Vagina (tissue), 2 donors: ENCODE measurements at regions not wholly inside any gene's neighbourhood (a gene's known extent, or its start where the extent isn't known, plus 50 kb on each side); places are given as distances from the start of the nearest gene placed in this dataset.

ENCODE experiments used
- DNase-seq, 2 donors: peaks; one replicate each; pipeline ENCODE4 v3.0.0-alpha.2; 2017; ENCODE audit errors: extremely low spot score in 2 of 2
- H3K27ac ChIP-seq: fragments of 200-600 bp; sonication (generic); one replicate; pipeline ENCODE4 v1.5.1; 2019
- H3K27me3 ChIP-seq: fragments of 200-600 bp; sonication (generic); one replicate; pipeline ENCODE4 v1.5.1; 2019
- H3K36me3 ChIP-seq, 2 donors: fragments of 200-600 bp; sonication (generic); one replicate each; pipeline ENCODE4 v1.5.1; 2017 to 2019
- H3K4me1 ChIP-seq: fragments of 200-600 bp; sonication (generic); one replicate; pipeline ENCODE4 v1.5.1; 2019
- H3K4me3 ChIP-seq, 2 donors: fragments of 200-600 bp; sonication (generic); 1 replicate in 1 of 2; 2 replicates in 1 of 2; pipeline ENCODE4 v1.5.1; 2016 to 2019
- H3K9me3 ChIP-seq: fragments of 200-600 bp; sonication (generic); one replicate; pipeline ENCODE4 v1.5.1; 2019
- CTCF ChIP-seq, 3 experiments: fragments of 450-650 bp in 2 of 3; fragments of 200-600 bp in 1 of 3; sonication (generic) in 1 of 3; IDR thresholded peaks; one replicate each; pipeline ENCODE4 v1.5.1; 2017 to 2019; ENCODE audit warnings: antibody characterized with exemption in 3 of 3, mild to moderate bottlenecking in 2 of 3, moderate library complexity in 2 of 3
- POLR2A ChIP-seq, 2 donors: fragments of 450-650 bp; IDR thresholded peaks; one replicate each; pipeline ENCODE4 v1.6.1; 2017; ENCODE audit warnings: antibody characterized with exemption in 2 of 2, mild to moderate bottlenecking in 2 of 2, moderate library complexity in 2 of 2
- POLR2AphosphoS5 ChIP-seq, 2 donors: sonication (generic); formaldehyde crosslinking; IDR thresholded peaks; one replicate each; pipeline ENCODE4 v1.9.0; 2017; ENCODE audit warnings: antibody characterized with exemption in 2 of 2, mild to moderate bottlenecking in 2 of 2, low read depth in 1 of 2; ENCODE audit not compliant: insufficient read depth in 1 of 2
- intact Hi-C: fragments of 100-400 bp; cut with DNase I; formaldehyde crosslinking; loops from one replicate; pipeline ENCODE4 v1.15.1; 2023

GRCh38 chr22:47257976-47258375 lies 495.5 kb downstream of the TBC1D22A start:
- Histone ChIP-seq H3K27me3 (no peaks in the 10 kb centered on the region), H3K4me3 (no peak overlapping the region), H3K4me1 (no peaks in the 10 kb centered on the region), H3K9me3 (peaks cover 8% of the 10 kb centered on the region), H3K36me3 (no peaks in the 10 kb centered on the region), H3K27ac (no peak overlapping the region)
- no peak for TF ChIP-seq CTCF (IDR thresholded peaks at IDR 0.05)
- no peak for TF ChIP-seq POLR2A (IDR thresholded peaks at IDR 0.05)
- TF ChIP-seq POLR2AphosphoS5 (IDR thresholded peaks at IDR 0.05; ENCODE audit: insufficient read depth in 1 of 2, low read depth in 1 of 2), result no peak
- peak in 1 of 2 donors; percentile 40 for DNase-seq
- intact Hi-C loops, result no loop called here

GRCh38 chr22:47257566-47257965 lies 495.1 kb downstream of the TBC1D22A start:
- Histone ChIP-seq H3K27ac (no peak overlapping the region), H3K27me3 (no peaks in the 10 kb centered on the region), H3K4me3 (no peak overlapping the region), H3K36me3 (no peaks in the 10 kb centered on the region), H3K9me3 (peaks cover 8% of the 10 kb centered on the region), H3K4me1 (no peaks in the 10 kb centered on the region)
- intact Hi-C loops, result no loop called here
- TF ChIP-seq CTCF (IDR thresholded peaks at IDR 0.05) (no peak), POLR2A (IDR thresholded peaks at IDR 0.05) (no peak), POLR2AphosphoS5 (IDR thresholded peaks at IDR 0.05; ENCODE audit: insufficient read depth in 1 of 2, low read depth in 1 of 2) (no peak)
- DNase-seq, result peak in 1 of 2 donors; percentile 93

GRCh38 chr22:47251911-47252310 lies 489.5 kb downstream of the TBC1D22A start:
- H3K36me3 ChIP-seq, result no peaks in the 10 kb centered on the region
- no peak overlapping the region for H3K27ac ChIP-seq
- H3K4me3 ChIP-seq, result no peak overlapping the region
- H3K4me1 ChIP-seq, result no peaks in the 10 kb centered on the region
- intact Hi-C loops, result no loop called here
- DNase-seq, result peak; percentile 77 to 81
- H3K27me3 ChIP-seq, result no peaks in the 10 kb centered on the region
- TF ChIP-seq CTCF (IDR thresholded peaks at IDR 0.05), result no peak
- no peak for TF ChIP-seq POLR2A (IDR thresholded peaks at IDR 0.05)
- no peak for TF ChIP-seq POLR2AphosphoS5 (IDR thresholded peaks at IDR 0.05; ENCODE audit: insufficient read depth in 1 of 2, low read depth in 1 of 2)
- H3K9me3 ChIP-seq, result peaks cover 8% of the 10 kb centered on the region

GRCh38 chr22:47250995-47251765 lies 488.7 kb downstream of the TBC1D22A start:
- Histone ChIP-seq H3K27ac (no peak overlapping the region), H3K4me3 (no peak overlapping the region), H3K9me3 (peaks cover 8% of the 10 kb centered on the region), H3K36me3 (no peaks in the 10 kb centered on the region), H3K27me3 (no peaks in the 10 kb centered on the region), H3K4me1 (no peaks in the 10 kb centered on the region)
- DNase-seq, result peak; percentile 49 to 93
- intact Hi-C loops, result no loop called here
- TF ChIP-seq CTCF (IDR thresholded peaks at IDR 0.05), result no peak
- no peak for TF ChIP-seq POLR2A (IDR thresholded peaks at IDR 0.05)
- TF ChIP-seq POLR2AphosphoS5 (IDR thresholded peaks at IDR 0.05; ENCODE audit: insufficient read depth in 1 of 2, low read depth in 1 of 2), result no peak

- no peak overlapping the region for H3K27ac ChIP-seq
- DNase-seq, result peak in 1 of 2 donors; percentile 74
- no peaks in the 10 kb centered on the region for H3K27me3 ChIP-seq
- peaks cover 8% of the 10 kb centered on the region for H3K9me3 ChIP-seq
- H3K4me1 ChIP-seq, result no peaks in the 10 kb centered on the region
- TF ChIP-seq CTCF (IDR thresholded peaks at IDR 0.05), result no peak
- no peak overlapping the region for H3K4me3 ChIP-seq
- intact Hi-C loops, result no loop called here
- no peaks in the 10 kb centered on the region for H3K36me3 ChIP-seq
These were observed 487.0 kb downstream of the TBC1D22A start for GRCh38 chr22:47249370-47249928.
